SK-N-SH (cell line): ENCODE measurements at regions not wholly inside any gene's neighbourhood (a gene's known extent, or its start where the extent isn't known, plus 50 kb on each side); places are given as distances from the start of the nearest gene placed in this dataset.

Experiments used
- EZH2phosphoT487 ChIP-seq: fragments of 200-600 bp; sonication (generic); IDR thresholded peaks from 2 replicates; pipeline ENCODE4 v1.6.1; 2017; ENCODE audit warnings: low read depth, mixed run types, mild to moderate bottlenecking, antibody characterized with exemption, moderate library complexity, borderline replicate concordance
- RAD21 ChIP-seq: IDR thresholded peaks from 2 replicates; pipeline ENCODE4 v1.6.1; 2012; ENCODE audit warnings: mild to moderate bottlenecking, low read length
- TF ChIP-seq, protein P1 (sequence below): fragments of 200-600 bp; sonication (generic); IDR thresholded peaks from 2 replicates; pipeline ENCODE4 v1.6.1; 2017; ENCODE audit warnings: antibody characterized with exemption, mild to moderate bottlenecking, moderate library complexity

DNA sequence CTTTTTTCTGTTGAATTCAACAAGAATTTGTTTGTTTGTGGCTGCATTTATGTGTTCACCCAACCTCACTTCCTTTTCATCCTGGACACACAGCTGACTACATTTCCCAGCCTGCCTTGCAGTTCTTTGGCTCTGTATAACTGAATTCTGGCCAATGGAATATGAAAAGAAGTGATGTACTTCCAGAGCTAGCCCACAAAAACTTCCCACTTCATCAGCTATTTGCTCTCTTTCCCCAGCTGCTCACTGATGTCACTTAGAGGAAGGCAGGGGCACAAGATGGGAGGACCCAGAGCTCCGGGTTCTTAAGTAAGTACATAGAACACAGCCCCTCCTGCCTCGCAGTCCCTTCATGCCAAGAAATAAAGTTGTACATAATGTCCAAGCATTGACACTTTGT, 235.0 kb upstream of the FGGY start:
- TF ChIP-seq RAD21: no peak
- TF ChIP-seq, protein P1, sequence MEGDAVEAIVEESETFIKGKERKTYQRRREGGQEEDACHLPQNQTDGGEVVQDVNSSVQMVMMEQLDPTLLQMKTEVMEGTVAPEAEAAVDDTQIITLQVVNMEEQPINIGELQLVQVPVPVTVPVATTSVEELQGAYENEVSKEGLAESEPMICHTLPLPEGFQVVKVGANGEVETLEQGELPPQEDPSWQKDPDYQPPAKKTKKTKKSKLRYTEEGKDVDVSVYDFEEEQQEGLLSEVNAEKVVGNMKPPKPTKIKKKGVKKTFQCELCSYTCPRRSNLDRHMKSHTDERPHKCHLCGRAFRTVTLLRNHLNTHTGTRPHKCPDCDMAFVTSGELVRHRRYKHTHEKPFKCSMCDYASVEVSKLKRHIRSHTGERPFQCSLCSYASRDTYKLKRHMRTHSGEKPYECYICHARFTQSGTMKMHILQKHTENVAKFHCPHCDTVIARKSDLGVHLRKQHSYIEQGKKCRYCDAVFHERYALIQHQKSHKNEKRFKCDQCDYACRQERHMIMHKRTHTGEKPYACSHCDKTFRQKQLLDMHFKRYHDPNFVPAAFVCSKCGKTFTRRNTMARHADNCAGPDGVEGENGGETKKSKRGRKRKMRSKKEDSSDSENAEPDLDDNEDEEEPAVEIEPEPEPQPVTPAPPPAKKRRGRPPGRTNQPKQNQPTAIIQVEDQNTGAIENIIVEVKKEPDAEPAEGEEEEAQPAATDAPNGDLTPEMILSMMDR: no peak
- TF ChIP-seq EZH2phosphoT487: no peak
